WI38 (cell line): ENCODE measurements at regions not wholly inside any gene's neighbourhood (a gene's known extent, or its start where the extent isn't known, plus 50 kb on each side); places are given as distances from the start of the nearest gene placed in this dataset.

Experiments
- H3K4me3 ChIP-seq: 2 replicates; pipeline ENCODE4 v1.5.1; 2011; ENCODE audit warnings: low read depth, mild to moderate bottlenecking, control low read depth, low read length
- TF ChIP-seq, protein P1 (sequence below): IDR thresholded peaks from 2 replicates; pipeline ENCODE4 v1.5.1; 2012; ENCODE audit warnings: low read depth, mild to moderate bottlenecking, control low read depth, low read length

DNA sequence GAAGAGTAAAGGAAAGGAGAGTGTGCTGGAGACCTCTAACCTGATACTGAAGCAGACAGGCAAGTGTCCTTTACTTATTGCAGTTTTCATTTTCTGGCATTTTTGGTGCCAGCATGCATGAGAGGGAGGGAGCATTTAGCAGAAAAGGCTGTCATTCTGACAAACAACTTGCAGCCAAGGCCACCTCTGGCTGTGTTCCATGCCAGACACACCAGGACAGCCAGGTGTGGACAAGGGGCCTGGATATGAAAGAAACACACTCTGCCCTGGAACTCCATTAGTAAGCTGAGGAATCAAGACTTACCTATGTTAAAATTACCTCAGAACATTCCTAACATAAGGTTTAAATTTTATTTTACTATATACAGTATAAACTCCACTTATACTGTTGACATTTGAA lies 365.4 kb upstream of the CAMK1G start:
- no peak overlapping the region for H3K4me3 ChIP-seq
- TF ChIP-seq, protein P1, sequence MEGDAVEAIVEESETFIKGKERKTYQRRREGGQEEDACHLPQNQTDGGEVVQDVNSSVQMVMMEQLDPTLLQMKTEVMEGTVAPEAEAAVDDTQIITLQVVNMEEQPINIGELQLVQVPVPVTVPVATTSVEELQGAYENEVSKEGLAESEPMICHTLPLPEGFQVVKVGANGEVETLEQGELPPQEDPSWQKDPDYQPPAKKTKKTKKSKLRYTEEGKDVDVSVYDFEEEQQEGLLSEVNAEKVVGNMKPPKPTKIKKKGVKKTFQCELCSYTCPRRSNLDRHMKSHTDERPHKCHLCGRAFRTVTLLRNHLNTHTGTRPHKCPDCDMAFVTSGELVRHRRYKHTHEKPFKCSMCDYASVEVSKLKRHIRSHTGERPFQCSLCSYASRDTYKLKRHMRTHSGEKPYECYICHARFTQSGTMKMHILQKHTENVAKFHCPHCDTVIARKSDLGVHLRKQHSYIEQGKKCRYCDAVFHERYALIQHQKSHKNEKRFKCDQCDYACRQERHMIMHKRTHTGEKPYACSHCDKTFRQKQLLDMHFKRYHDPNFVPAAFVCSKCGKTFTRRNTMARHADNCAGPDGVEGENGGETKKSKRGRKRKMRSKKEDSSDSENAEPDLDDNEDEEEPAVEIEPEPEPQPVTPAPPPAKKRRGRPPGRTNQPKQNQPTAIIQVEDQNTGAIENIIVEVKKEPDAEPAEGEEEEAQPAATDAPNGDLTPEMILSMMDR: no peak

DNA sequence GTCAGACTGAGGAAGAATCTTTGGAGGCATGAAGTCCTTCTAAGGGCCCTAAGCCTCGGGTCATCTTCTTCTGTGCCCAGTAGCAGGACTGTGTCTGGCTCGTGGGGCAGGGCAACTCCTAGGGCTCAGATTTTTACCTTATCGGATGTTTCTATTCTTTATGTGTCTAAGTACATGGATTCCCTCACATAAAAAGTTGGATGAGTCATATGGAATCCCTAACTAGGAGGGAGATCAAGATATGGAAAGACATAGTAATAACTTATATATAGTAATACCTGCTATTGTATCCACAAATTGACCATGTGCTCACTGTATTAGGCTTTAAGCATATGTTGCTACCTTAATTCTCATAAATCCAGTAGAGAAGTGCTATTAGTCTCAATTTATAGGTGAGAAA lies 364.5 kb upstream of the CAMK1G start:
- TF ChIP-seq, protein P1: no peak
- no peak overlapping the region for H3K4me3 ChIP-seq

DNA sequence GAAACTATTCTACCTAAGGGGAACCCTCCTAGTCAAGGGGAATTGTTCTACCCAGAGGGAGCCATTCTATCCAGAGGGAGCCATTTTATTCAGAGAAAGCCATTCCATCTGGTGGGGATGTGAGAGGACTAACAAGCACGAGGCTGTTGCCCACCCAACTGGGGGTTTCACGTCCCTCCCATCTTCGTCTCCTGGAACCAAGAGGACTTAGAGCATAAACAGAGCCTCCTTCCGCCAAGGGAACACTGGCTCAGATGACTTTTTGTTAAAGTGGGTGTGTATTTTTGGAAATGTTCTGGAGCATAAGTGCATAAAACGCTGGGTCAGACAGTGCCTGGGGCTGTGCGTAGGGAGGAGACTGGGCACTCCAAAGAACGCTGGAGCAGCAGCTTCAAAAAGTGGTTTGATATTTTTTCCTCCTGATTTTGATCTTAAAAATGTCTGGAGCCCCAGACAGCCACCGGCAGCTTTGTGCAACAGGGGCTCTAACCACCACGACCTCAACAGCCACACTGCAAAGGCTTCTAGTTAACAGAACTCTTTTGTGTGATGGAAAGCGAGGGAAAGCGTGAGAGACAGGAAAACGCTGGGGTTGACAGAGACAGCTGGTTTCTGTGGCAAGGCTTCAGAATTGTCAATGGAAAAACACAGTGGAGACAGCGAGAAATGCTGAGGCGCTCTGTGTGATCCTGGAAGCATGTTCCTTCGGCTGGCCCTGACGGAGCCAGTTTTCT lies 363.6 kb upstream of the CAMK1G start:
- TF ChIP-seq, protein P1: no peak
- no peak overlapping the region for H3K4me3 ChIP-seq

DNA sequence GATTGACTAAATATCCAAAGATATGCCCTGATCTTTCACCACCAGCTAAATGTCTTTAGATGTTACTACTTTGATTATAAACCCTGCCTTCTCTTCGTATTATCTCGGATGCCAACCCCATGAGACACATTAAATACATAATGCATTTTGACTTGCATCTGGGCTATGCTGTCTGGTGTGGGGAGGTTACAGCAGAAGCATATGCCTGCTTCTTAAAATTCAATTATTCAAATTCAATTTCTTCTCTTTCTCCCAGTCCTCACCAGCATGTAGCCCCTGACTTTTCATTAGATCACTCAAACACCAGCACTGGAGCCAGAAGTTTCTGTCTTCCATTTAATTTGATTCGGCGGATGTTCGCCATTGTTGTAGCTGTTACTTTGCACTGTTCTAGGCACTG lies 360.7 kb upstream of the CAMK1G start:
- TF ChIP-seq, protein P1: no peak
- no peak overlapping the region for H3K4me3 ChIP-seq

DNA sequence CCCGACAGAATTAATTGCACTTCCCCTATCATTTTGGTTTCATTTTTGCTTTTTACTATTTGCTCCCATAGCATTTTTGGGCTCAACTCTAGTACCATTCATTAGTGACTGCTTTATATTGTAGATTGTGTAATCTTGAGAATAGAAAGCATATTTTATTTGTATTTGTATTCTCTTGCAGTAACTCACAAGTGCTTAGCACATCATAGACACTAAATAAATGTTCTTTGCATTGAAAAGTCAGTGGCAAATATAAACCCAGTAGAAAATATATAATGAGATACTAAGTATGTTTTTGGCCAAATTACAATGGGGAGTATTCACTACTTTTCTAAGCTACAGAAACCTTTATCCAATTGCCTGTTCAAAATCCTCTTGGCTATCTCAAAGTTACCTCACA lies 359.7 kb upstream of the CAMK1G start:
- H3K4me3 ChIP-seq: no peak overlapping the region
- TF ChIP-seq, protein P1: no peak

DNA sequence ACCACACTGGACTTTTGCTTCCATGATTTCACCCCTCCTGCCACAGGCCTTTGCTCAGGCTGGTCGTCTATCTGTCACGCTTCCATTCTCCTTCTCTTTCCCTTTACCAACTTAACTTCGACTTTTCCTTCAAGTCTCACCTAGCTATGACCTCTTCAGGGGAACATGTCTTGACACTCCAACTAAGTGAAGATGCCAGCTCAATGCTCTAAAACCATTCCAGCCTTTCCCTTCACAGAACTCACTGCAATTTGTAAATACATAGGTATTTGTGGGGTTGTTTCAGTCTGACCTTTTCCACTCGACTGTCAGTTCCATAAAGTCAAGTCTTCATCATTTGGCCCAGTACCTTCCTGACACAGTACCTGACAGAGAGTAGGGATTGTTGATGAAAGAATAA lies 358.6 kb upstream of the CAMK1G start:
- TF ChIP-seq, protein P1: no peak

DNA sequence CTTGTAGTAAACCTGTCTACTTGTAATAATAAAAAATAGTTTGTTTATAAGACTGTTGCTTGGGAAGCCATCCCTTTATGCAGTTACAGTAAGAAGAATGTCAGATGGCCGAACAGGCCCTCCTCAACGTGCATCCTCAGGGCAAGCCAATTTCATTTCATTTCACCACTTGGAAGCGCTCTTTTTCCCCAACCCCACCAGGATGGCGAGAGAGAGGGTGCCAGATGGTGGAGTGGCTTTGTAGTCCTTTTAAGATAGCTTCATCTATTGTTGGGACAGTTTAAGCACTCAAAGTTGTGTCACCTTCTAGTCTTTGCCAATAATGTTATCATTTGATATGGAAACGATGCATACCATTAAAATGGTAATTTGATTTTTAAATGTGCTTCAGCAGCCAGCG lies 356.3 kb upstream of the CAMK1G start:
- H3K4me3 ChIP-seq: no peak overlapping the region
- TF ChIP-seq, protein P1: no peak

More for the DNA sequence above, 358.6 kb upstream of the CAMK1G start:
- H3K4me3 ChIP-seq: no peak overlapping the region
